GM21515 (cell line): ENCODE measurements at regions not wholly inside any gene's neighbourhood (a gene's known extent, or its start where the extent isn't known, plus 50 kb on each side); places are given as distances from the start of the nearest gene placed in this dataset.

Source experiments
- ATAC-seq: cut with Tn5 transposase; IDR thresholded peaks from one replicate; pipeline ENCODE4 v1.9.1; 2021; ENCODE audit not compliant: unreplicated experiment

DNA sequence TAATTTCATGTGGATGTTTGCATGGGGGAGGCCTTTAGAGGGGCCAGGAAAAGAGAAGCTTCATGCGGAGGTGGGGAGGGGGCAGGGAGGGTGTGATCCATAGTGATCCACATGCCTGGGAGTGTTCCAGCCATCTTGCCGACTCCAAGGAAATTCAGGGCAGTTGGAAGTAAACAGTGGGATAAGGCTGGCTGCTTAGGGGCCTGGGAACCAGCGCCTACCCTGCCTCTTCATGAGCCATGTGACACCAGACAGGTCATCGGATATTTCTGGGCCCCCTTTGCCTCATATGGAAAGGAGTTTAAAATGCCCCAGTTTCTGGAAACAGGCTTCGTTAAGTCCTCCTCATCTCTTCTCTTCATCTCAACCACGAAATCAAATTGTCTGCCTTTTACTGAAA is 983.2 kb downstream of the BCL11B start:
- no peak for ATAC-seq

DNA sequence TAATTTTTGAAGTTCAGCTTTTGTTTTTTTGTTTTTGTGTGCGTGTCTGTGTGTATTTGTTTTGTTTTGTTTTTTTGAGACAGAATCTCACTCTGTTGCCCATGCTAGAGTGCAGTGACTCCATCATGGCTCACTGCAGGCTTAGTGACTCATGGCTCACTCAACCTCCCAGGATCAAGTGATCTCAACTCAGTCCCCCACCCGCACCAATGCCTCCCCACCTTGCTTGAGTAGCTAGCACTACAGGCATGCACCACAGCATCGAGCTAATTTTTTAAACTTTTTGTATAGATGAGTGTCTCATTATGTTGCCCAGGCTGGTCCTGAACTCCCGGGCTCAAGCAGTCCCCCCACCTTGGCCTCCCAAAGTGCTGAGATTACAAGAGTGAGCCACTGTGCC is 981.4 kb downstream of the BCL11B start:
- no peak for ATAC-seq

DNA sequence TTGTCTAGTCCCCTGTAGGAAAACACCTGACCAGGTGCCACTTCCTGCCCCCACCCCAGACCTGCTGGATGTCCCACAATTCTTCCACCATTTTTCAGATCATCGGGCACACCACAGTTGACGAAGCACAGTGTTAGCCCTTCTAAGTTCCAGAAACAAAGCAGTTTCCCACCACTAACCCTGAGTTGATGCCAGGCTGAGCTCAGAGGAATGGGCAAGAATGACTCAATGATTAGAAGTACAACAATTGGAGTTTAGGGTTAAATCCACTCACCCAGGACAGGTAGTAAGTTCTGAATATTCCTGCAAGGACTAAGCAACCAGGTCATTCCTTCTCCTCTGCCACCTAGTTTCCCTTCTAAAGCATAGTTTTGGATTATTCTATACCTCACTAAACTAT is 979.8 kb downstream of the BCL11B start:
- no peak for ATAC-seq

DNA sequence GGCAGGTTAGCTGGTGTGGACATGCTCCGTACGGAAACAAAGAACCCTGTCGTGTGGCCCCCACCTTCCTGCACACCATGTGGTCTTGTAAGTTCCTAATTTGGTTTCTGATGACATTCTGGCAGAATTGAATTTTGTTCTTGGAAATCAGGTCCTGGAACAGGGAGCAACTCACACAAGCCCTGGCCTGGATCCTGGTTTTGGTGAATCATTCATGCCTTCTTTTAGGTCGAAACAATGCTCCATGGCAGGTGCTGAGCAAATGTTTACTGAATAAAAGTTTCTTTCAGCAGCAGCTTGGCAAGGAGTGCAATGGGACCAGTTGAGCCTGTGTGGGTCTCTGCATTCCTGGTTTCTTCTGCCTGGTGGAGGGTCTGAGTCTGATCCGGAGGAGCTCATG is 978.4 kb downstream of the BCL11B start:
- ATAC-seq, result no peak

DNA sequence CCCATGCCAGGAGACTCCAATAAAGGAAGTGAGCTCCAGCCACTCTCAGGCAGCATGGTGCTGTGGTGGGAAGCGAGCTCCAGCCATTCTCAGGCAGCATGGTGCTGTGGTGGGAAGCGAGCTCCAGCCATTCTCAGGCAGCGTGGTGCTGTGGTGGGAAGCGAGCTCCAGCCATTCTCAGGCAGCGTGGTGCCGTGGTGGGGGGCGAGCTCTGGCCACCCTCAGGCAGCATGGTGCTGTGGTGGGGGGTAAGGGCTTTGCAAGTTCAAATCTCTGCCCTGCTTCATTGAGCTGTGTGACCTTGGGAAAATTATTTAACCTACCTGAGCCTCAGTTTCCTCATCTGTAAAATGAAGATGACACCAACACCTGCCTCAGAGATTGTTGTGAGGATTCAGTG is 975.1 kb downstream of the BCL11B start:
- ATAC-seq, result no peak

DNA sequence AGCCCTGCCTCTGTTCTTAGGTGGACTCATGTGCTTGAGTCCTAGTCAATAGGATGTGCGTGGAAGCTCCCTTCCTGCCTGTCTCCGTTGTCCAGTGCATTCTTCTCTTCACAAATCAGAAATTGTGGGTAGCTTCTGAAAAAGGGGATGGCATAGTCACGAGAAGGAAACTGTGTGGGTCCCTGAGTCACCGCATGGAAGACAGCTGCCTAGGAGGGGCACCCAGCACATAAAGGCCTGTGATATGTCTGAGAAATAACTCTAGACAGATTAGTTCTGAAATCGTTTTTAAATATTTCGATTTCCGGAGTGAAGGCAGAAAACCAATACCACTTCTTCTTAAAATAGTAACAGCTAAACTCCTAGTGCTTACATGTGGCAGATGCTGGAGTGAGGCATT is 974.4 kb downstream of the BCL11B start:
- no peak for ATAC-seq

DNA sequence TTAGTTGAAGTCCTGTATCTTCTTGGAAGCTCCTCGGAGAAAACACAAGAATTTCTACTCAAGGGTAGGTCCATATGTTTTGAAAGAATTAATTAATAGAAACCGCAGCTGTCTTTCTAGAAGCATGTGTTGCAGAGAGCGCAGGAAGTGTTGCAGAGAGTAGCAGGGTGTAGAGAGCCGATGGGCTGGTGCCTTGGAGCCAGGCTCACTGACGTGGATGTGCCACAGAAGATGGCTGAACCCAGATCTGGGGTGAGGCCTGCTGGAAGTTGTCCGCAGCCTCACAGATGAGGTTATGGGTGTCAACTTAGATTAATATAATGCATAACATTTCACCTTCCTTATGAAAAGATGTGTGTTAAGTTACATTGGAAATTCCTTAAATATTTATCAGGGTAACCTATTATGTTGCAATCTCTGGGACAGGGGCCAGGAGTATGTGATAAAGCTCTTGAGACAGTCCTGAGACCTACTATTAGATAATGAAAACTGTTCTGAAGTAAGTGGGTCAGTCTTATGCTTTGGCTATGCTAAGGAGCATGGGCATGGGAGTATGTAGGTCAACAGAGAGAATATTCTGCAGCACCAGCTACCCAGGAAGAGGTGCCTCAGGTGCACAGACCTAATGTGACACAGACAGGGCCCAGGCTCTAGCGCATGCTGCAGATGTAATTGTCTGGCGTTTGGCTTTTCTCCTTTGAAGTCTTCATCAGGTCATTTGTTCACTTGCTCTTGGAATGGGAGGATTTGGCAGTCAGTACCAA is 973.3 kb downstream of the BCL11B start:
- no peak for ATAC-seq

DNA sequence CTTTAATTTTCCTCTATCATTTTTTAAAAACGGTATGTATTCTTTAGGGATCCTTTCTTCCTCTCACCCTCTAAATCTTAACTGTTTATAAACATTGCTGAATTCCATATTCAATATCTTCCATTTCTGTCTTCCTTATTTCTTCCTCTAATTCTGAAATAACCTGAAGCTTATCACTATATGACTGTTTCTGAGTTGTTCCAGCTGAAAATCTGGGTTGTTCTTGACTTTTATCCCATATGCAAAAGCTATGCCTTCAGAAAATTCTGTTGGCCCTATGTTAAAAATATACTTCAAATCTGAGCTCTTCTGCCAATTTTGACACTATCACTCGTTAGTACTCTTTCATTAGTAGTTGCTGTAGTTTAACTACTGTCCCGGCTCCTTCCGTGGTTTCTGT is 970.3 kb downstream of the BCL11B start:
- ATAC-seq, result no peak

DNA sequence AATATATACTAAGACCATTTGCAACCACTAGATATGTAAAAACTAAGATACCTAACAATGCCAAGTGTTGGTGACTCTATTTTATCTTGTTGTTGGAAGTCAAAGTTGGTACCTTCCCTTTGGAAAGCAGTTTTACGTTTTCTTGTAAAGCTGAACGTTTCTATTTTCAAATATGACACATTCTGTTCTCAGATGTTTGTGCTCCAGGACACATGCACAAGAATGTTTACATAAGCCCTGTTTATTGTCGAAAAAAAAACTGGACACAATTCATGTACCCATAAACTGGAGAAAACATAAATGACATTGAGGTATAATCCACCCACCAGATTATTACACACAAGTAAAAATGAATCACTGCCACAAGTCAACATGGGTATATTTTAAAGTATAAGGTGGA is 967.4 kb downstream of the BCL11B start:
- ATAC-seq, result no peak

DNA sequence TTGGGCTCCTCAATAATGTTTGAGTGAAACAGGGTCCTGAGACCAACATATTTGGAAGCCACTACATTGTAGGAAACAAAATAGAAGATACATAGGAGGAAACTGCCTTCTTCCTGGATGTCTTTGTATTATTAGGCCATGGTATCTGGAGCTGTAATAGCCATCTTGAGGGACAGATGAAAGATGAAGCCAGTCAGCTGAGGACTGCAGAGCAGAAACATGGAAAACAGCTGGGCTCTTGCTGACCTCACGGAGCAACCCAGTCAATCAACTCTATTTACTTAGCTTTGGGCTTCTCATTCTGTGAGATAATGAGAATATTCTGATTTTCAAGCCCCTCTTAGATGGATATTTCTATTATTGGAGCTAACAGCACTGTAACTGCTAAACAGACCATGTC is 962.4 kb downstream of the BCL11B start:
- no peak for ATAC-seq

DNA sequence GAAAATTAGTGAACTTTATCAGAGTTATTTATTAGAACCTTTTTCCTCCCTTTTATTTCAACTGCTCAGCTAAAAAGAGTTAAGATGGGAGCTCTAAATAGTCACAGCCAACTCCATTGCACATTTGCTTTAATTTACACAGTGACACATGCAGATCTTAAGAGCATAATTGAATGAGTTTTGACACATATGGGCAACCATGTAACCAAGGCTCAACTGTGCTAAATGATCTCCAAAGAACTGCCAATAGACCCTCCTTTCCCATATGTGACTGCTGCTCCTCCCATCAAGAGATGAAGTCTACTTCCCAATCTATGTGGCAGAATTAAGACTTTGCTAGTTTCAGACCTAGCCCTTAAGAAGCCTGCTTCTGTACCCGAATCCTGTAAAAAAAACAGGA is 960.0 kb downstream of the BCL11B start:
- ATAC-seq, result no peak

DNA sequence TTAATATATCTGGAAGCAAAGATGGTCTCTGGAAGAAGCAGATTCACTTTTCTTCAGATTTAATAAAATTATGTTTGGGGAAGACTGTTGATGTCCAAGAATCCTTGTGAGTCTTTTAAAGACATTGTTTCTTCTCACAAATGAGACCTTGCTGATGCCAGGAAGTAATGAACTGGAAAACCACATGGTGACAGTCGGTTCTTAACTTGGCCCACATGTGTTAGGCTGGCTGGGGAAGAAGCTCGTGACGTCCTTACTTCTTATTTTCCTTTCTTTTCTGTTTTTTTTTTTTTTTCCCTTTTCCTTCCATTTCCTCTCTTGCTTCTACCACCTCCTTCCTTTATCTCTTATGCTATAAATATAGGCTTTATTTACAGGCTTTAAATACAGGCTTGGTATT is 950.2 kb downstream of the BCL11B start:
- no peak for ATAC-seq

DNA sequence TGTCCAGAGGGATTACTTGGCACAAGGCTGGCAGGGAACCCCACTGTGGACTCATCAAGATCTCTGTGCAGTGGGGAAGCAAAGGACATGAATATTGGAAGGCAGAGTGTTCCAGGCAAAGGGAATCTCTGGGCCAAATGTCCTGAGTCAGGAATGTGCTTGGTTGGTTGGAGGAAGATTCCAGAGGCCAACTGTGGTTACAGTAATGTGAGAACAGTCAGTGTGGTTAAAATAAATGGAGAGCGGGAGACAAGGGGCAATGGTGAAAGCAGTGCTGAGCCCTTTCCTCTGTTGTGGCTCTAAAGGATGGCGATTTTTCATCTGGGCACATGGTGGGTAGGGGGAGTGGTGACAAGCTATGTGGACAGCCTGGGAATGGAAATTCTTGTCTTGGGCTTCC is 948.2 kb downstream of the BCL11B start:
- ATAC-seq, result no peak

DNA sequence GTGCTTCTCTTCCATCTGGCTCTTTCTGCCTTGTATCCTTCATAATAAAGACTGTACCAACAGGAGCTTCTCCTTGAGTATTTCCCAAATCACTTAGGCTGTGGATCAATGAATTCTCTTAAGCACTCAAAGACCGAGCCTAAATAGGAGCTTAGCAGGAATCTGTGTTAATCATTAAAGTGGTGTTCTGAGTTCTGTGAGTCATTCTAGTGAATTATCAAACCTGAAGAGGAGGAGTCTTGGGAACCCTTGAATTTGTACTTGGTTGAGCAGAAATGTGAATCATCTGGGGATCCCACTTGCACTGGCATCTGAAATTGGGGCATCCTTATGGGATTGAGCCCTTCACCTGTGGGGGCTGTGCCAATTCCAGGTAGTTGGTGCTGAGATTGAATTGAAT is 946.2 kb downstream of the BCL11B start:
- no peak for ATAC-seq

DNA sequence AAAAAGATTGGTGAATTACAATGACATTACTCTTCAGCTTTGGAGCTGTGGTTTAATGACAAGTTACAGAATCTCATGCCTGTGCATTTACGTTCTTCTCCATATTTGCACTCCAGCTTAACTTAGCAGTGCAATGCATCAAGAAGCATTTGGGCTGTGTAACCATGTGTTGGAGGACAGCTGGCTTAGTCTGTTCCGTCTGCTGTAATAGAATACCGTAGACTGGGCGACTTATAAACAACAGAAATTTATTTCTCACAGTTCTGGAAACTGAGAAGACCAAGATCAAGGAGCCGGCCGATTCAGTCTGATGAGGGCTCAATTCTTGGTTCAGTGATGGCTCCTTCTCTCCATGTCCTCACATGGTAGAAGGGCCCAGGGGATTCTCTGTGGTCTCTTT is 943.5 kb downstream of the BCL11B start:
- no peak for ATAC-seq

DNA sequence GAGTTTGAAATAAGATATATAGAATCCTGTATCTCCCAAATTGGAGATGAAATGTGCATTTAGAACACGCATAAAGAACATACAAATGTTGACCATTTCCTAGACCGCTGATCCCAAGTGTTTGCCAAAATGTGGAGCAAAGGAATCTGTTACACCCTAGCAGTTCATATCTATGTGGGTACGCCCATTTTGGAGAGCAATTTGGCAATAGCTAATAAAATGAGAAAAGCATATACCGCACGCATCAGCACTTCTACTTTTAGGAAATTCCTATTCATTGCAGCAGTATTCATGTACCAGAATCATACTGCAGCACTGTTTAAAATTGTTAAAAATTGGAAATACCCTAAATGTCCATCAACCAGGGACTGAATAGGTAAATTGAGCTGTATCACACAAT is 937.8 kb downstream of the BCL11B start:
- ATAC-seq, result no peak

DNA sequence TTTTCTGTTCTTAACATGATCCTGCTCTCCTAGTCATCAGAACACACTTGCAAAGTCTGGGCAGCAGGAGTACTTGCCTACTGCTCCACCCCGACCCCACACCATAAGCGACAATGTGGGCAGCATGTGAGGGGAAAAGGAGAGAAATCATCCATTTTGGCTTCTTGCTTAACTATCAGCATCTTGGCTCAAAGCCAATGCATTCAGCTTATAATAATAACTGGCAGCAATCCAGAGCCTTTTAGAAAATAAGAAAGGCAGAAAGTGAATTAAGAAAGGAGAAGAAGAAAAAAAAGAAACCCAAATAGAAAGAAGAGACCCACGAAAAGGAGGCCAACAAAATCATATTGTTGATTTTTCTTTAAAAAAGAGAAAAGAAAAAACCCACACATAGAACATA is 930.8 kb downstream of the BCL11B start:
- ATAC-seq, result no peak

DNA sequence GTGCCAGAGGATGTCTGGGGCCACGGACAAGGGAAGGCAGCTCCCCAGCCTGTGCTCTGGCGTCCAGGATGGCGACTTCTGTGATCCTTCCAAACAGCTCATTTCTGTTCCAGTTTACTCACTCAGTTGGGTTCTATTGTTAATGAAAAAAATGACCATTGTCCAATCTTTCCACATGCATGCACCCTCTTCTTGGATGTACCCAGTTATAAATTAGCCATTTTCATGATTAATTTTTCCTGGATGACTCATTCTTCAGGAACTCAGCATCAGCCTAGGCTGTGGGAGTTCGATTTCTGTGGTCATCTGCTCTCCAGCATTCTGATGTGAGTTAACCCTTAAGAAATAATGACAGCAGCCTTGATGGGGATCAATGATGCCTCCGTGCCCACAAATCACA is 926.8 kb downstream of the BCL11B start:
- ATAC-seq, result no peak

DNA sequence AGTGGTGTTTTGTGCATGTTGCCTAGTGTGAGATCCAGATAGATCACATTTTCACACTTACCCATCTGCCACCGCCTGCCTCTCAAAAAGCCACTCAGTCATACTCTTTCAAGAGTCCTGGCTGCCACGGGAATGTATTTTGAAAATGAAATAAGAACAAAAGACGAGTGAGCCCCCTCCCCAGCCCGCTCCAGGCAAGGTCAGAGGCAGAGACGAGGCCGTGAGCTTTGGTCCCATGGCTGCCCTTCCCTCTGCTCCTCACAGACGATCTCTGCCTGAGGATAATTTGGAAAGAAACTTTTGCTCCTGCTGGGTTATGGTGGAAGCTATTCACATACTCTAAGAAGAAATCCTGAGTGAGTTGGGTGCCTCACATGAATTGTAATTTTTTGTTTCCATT is 924.3 kb downstream of the BCL11B start:
- ATAC-seq, result no peak

DNA sequence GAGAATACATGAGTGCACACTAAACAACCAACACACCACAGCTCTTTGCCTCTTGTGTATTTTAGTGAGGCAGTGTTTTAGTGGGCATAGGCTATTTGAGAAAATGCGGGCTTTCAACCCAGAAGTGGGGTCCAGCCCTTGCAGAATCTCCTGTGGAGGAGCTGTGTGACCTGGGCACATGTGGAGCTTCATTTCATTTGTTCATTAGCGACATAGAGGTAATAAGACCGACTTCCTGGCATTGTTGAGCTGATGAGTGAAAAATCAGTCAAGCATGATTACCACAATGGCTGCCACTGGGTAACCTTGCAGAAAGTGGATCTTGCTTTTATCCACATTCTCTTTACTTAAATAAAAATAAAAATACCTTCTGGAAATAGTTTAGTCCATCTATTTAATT is 923.5 kb downstream of the BCL11B start:
- no peak for ATAC-seq

DNA sequence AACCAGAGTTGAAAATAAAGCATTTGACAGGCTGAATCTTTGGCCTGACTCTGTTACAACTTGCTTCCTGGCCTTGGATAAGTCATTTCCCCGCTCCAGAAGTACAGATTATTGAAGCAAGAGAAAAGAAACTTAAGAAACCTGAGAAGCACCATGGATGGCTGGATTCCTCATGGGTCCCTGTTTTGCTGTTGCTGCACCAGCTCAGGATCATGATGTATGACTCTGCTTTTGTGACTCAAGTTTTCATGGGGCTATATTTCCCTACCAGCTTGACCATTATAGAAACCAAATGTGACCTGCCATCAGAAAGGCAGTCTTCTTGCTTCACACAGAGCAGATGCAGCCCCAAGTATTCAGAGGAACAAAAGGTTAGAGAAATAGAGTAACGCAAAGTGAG is 921.8 kb downstream of the BCL11B start:
- no peak for ATAC-seq

DNA sequence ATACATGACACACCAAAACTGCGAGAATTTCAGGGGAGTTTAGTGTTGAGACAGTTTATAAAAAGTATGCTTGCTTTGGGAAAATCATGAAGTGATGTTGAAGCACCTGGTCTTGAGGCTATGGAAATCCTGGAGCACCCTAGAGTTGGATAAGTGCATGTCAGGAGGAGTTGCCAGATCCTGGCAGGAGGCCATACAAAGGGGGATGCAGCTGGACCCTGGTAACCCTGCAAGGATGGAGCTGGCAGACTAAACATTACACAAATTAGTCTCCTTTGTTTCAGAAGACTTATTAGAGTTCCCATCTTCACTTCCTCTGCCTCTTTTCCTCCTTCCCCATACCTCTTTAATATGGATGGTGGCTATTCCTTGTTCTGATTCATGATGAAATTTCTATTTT is 907.0 kb downstream of the BCL11B start:
- no peak for ATAC-seq

DNA sequence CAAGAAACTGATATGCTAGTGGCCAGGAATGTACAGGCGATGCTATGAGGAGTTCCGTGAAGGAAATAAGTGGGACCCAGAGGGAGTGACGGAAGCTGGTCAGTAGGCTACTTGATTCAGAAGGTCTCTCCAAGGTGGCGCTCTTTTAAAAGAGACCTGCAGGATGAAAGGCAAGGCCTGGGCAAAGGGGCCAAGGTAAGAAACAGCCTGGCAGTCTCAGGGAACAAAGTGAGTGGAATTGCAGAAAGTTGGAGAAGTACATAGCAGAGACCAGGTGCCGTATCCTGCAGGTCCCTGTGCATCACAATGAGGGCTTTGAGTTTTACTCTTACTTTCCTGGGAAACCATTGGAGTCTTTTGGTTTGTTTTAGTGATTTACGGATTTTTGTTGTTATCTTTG is 905.6 kb downstream of the BCL11B start:
- ATAC-seq, result no peak

DNA sequence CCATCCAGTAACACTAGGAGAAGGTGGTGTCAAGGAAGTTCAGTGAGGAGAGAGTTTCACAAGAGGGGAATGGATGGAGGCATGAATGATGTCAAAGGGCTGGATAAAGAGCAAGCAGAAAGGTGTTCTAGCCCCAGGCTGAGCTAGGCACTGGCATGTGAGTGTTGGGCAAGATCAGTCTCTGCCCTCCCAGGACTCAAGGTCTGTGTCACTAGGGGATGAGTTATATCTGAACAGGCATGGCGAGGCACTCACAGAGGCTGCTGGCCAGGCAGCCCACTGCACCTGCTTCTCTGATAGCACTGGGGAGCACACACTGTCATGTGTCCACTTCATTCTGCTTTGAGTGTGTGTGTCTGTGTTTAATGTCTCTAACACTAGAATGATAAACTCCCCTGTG is 903.8 kb downstream of the BCL11B start:
- no peak for ATAC-seq
